ENCODE measurements at regions not wholly inside any gene's neighbourhood (a gene's known extent, or its start where the extent isn't known, plus 50 kb on each side); places are given as distances from the start of the nearest gene placed in this dataset.

GRCh38 chr1:194076646-194077045 lies 890.2 kb upstream of the B3GALT2 start:
- 0% methylated on average over 1 of the region's 1 CpG for WGBS (ENCODE audit: insufficient coverage, insufficient replicate concordance, low lambda C conversion rate, missing lambda C conversion rate)
- Histone ChIP-seq H3K4me1 (ENCODE audit: control insufficient read depth, insufficient read depth, low read length) (no peaks in the 10 kb centered on the region), H3K27me3 (replicated peaks in 1 of 2; ENCODE audit: control insufficient read depth in 2 of 2, insufficient read depth in 2 of 2, low read length in 1 of 2) (no peaks in the 10 kb centered on the region), H4K20me1 (ENCODE audit: control insufficient read depth, insufficient read depth) (no peaks in the 10 kb centered on the region), H3K9ac (ENCODE audit: control insufficient read depth, insufficient read depth, low read length) (no peak overlapping the region), H3K79me2 (ENCODE audit: control insufficient read depth, insufficient read depth, low read length) (no peaks in the 10 kb centered on the region), H3K4me3 (no peak overlapping the region), H3K4me2 (ENCODE audit: control insufficient read depth, insufficient read depth) (no peak overlapping the region), H2AFZ (ENCODE audit: control insufficient read depth, low read depth, low read length) (no peak overlapping the region), H3K36me3 (ENCODE audit: control insufficient read depth in 2 of 2, insufficient read depth in 2 of 2, low read length in 1 of 2) (no peaks in the 10 kb centered on the region), H3K9me3 (replicated peaks; ENCODE audit: control insufficient read depth, insufficient read depth, low read length) (no peaks in the 10 kb centered on the region), H3K27ac (ENCODE audit: control insufficient read depth, insufficient read depth) (no peak overlapping the region)
- intact Hi-C loops (cut with micrococcal nuclease; ENCODE audit: unreplicated experiment) (no loop called here), in situ Hi-C loops (cut with MboI) (no loop called here)
- RAD21 ChIA-PET (ENCODE audit: unreplicated experiment) = interaction anchor here (0.6 kb wide), 1 partner anchor 136 kb away, joined by 3 read pairs; no protein-coding TSS in a partner anchor
- TF ChIP-seq POLR2AphosphoS5 (IDR thresholded peaks at IDR 0.05; ENCODE audit: low read length) (no peak), KDM1A (IDR thresholded peaks at IDR 0.05; ENCODE audit: borderline replicate concordance) (no peak), NRF1 (conservative IDR thresholded peaks at IDR 0.05; ENCODE audit: low read depth, low read length) (no peak), CREM (IDR thresholded peaks at IDR 0.05; ENCODE audit: low read depth) (no peak), PML (IDR thresholded peaks at IDR 0.05; ENCODE audit: low read length) (no peak), TAF1 (IDR thresholded peaks at IDR 0.05; ENCODE audit: borderline replicate concordance, low read depth, low read length) (no peak), HDGF (IDR thresholded peaks at IDR 0.05) (no peak), IRF3 (IDR thresholded peaks at IDR 0.05) (no peak), RUNX3 (IDR thresholded peaks at IDR 0.05; ENCODE audit: low read length) (no peak), HCFC1 (IDR thresholded peaks at IDR 0.05; ENCODE audit: low read length) (no peak)
- SMC1A ChIA-PET (ENCODE audit: uncharacterized antibody, unreplicated experiment) = interaction anchor here (0.9 kb wide), 1 partner anchor 72 kb away, joined by 3 read pairs; no protein-coding TSS in a partner anchor
- DNase-seq (ENCODE audit: low read depth, low spot score) = no peak
- POLR2A ChIA-PET = interaction anchor here (0.6 kb wide), 1 partner anchor 700 kb away, joined by 3 read pairs; no protein-coding TSS in a partner anchor
- CTCF ChIA-PET = no interaction called here
- no peak for FAIRE-seq
- no TSS peak for BruUV-seq (replicated peaks)
- no peak for ATAC-seq
